ENCODE measurements at regions not wholly inside any gene's neighbourhood (a gene's known extent, or its start where the extent isn't known, plus 50 kb on each side); places are given as distances from the start of the nearest gene placed in this dataset.

DNA sequence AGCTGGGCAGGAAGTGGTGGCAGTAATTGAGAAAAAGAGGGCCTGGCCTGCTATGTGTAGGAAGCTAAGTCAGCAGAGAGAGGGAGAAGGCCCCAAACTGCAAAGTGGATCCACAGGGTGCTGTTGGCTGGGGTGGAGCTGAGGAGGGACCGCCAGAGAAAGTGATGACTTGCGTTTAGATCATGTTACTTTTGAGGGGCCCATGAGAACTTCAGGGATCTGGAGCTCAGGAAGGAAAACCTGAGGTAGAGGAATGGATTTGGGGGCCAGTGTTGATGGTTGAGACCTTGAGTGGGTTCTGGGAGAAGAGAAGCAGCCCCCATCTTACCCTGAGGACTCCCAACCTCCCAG is 155.5 kb downstream of the MRPL14 start:
- TF ChIP-seq NFIC (IDR thresholded peaks at IDR 0.05; ENCODE audit: low read depth, low read length) = no peak
- TF ChIP-seq, protein P1, sequence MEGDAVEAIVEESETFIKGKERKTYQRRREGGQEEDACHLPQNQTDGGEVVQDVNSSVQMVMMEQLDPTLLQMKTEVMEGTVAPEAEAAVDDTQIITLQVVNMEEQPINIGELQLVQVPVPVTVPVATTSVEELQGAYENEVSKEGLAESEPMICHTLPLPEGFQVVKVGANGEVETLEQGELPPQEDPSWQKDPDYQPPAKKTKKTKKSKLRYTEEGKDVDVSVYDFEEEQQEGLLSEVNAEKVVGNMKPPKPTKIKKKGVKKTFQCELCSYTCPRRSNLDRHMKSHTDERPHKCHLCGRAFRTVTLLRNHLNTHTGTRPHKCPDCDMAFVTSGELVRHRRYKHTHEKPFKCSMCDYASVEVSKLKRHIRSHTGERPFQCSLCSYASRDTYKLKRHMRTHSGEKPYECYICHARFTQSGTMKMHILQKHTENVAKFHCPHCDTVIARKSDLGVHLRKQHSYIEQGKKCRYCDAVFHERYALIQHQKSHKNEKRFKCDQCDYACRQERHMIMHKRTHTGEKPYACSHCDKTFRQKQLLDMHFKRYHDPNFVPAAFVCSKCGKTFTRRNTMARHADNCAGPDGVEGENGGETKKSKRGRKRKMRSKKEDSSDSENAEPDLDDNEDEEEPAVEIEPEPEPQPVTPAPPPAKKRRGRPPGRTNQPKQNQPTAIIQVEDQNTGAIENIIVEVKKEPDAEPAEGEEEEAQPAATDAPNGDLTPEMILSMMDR (IDR thresholded peaks at IDR 0.05 in 2 of 3, conservative IDR thresholded peaks at IDR 0.05 in 1 of 3; ENCODE audit: control insufficient read depth in 2 of 3, extremely low read depth in 1 of 3, insufficient read depth in 1 of 3, low read depth in 3 of 3, low read length in 3 of 3) = no peak
- TF ChIP-seq, protein P2, sequence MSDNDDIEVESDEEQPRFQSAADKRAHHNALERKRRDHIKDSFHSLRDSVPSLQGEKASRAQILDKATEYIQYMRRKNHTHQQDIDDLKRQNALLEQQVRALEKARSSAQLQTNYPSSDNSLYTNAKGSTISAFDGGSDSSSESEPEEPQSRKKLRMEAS (IDR thresholded peaks at IDR 0.05; ENCODE audit: low read depth, low read length) = no peak
- no peak for TF ChIP-seq RCOR1 (conservative IDR thresholded peaks at IDR 0.05; ENCODE audit: low read depth, low read length)
- no peak for TF ChIP-seq TCF7 (IDR thresholded peaks at IDR 0.05; ENCODE audit: borderline replicate concordance)
- TF ChIP-seq SIN3A (IDR thresholded peaks at IDR 0.05; ENCODE audit: low read depth, low read length) = no peak
- no peak for TF ChIP-seq CBX5 (IDR thresholded peaks at IDR 0.05; ENCODE audit: low read depth)
- no peak for TF ChIP-seq RB1 (IDR thresholded peaks at IDR 0.05; ENCODE audit: borderline replicate concordance)
- no peak for TF ChIP-seq JUND (IDR thresholded peaks at IDR 0.05; ENCODE audit: low read depth, low read length)
- TF ChIP-seq, protein P3, sequence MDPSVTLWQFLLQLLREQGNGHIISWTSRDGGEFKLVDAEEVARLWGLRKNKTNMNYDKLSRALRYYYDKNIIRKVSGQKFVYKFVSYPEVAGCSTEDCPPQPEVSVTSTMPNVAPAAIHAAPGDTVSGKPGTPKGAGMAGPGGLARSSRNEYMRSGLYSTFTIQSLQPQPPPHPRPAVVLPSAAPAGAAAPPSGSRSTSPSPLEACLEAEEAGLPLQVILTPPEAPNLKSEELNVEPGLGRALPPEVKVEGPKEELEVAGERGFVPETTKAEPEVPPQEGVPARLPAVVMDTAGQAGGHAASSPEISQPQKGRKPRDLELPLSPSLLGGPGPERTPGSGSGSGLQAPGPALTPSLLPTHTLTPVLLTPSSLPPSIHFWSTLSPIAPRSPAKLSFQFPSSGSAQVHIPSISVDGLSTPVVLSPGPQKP (IDR thresholded peaks at IDR 0.05; ENCODE audit: low read depth, low read length) = no peak
- TF ChIP-seq TAF1 (IDR thresholded peaks at IDR 0.05; ENCODE audit: borderline replicate concordance, low read depth, low read length) = no peak
- TF ChIP-seq CHD1 (IDR thresholded peaks at IDR 0.05; ENCODE audit: low read depth, low read length) = no peak
